ENCODE measurements at regions not wholly inside any gene's neighbourhood (a gene's known extent, or its start where the extent isn't known, plus 50 kb on each side); places are given as distances from the start of the nearest gene placed in this dataset.

DNA sequence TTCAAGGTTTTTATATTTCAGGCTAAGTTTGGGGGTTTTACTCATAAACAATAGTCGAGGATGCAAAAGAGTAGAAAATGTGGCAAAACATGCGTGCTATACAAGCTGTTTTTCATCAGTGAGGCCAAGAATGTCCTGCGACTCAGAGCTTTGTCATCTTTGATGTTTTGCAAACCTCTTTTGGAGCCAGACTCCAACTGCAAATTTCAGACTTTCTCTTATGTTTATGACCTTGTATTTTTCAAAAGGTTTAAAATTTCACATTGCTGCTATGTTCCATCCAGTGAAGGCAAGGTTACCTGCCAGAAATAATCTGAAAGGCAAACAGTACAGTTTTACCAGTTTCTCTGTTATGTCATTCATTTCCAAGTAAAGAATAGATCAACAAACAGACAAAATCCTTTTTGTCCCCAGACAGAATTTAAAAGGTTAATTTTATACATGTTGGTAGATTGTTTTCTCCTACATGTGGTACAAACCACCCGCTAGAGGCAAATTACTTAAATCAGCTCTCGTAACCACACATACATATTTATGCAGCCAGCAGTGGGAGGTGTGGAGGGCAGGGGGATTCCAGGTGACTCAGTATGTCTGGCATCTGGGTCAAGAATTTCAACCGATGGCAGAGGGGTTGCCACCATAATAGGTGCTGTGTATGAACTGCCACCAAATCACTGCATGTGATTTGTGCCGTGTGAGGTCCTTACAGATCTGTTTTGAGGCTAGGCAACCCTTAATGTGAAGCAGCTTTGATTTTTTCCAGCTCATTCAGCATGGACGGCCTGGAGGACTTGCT is 119.8 kb upstream of the CPM start:
- peaks cover 11 to 17% (median 17%) of the 10 kb centered on the region in 3 donors for H3K4me1 ChIP-seq
- FAIRE-seq, result no peak
- DNase-seq, result peak in 3 of 6 donors; percentile 35 to 60 (median 53)
- H3K27ac ChIP-seq, result peak overlapping the region; percentile 1 to 73 (median 48)
- TF ChIP-seq, protein P1, sequence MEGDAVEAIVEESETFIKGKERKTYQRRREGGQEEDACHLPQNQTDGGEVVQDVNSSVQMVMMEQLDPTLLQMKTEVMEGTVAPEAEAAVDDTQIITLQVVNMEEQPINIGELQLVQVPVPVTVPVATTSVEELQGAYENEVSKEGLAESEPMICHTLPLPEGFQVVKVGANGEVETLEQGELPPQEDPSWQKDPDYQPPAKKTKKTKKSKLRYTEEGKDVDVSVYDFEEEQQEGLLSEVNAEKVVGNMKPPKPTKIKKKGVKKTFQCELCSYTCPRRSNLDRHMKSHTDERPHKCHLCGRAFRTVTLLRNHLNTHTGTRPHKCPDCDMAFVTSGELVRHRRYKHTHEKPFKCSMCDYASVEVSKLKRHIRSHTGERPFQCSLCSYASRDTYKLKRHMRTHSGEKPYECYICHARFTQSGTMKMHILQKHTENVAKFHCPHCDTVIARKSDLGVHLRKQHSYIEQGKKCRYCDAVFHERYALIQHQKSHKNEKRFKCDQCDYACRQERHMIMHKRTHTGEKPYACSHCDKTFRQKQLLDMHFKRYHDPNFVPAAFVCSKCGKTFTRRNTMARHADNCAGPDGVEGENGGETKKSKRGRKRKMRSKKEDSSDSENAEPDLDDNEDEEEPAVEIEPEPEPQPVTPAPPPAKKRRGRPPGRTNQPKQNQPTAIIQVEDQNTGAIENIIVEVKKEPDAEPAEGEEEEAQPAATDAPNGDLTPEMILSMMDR (IDR thresholded peaks at IDR 0.05), result no peak
- intact Hi-C loops (cut with DNase I), result loop anchor here in 1 of 3 donors (10.0 kb wide), 1 partner anchor 158 kb away; no protein-coding TSS in a partner anchor
- no peaks in the 10 kb centered on the region for H3K27me3 ChIP-seq
- ATAC-seq, result peak; percentile 80 to 94 (median 90)
- 29 to 48% methylated on average over 8 of the region's 8 CpGs for WGBS, 2 donors
- H3K9me3 ChIP-seq, result no peaks in the 10 kb centered on the region
- H3K4me3 ChIP-seq, result no peak overlapping the region
- H3K36me3 ChIP-seq, result no peaks in the 10 kb centered on the region

DNA sequence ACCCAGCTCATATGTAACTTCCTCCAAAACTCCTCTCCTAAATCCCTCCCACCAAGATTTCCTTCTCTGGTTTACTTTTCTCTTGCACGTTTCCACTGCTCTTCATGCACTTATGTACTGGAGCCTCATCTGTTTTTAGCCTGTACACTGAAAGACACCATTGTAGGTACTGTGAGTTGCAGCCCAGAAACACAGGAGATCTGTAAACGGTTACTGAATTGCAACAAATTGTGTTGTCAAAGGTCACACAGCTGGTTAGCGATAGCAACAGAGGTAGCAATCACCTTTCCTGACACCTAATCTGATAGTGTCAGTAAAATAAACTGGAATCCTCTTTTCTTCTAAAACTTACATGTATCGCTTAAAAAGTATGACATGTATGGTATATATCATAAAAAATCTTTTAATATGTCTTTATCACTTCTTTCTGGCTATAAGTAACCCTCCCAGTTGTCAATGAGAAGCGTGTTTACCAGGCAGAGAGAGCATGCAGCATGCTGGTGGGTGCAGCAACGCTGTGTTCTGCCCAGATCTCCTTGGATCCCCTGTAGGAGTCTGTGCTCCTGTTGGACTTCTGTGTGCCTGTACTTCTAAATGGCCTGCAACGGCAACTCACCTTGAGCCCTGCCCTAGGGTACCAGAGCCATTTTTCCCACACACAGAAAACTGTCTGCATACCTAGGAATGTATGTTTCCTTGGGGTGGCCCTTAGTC is 121.5 kb upstream of the CPM start:
- intact Hi-C loops (cut with DNase I), result loop anchor here in 1 of 3 donors (10.0 kb wide), 1 partner anchor 160 kb away; no protein-coding TSS in a partner anchor
- TF ChIP-seq, protein P1 (IDR thresholded peaks at IDR 0.05), result no peak
- no peak for ATAC-seq
- Histone ChIP-seq H3K9me3 (no peaks in the 10 kb centered on the region), H3K27ac (no peak overlapping the region), H3K27me3 (no peaks in the 10 kb centered on the region), H3K4me3 (no peak overlapping the region), H3K36me3 (no peaks in the 10 kb centered on the region), H3K4me1 (peaks cover 11 to 17% (median 17%) of the 10 kb centered on the region in 3 donors)
- 77% methylated on average over 7 of the region's 7 CpGs for WGBS, 2 donors
- no peak for FAIRE-seq
- no peak for DNase-seq

DNA sequence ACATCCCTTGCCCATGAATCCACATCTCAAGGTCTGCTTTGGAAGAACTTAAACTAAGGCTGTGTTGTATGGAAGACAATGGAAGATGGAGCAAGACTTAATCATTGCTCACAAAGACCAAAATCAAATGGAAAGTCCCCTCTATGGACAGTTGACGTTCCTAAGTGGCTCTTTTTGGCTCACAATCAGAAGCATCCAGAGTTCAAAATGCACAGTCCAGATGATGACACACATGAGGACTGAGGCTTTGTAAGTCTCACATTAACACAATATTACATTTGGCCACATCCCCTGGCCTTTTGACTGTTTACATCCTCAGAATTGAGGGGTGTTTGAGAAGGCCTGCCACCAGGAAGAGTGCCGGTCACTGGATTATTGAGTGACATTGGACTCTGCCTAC is 122.3 kb upstream of the CPM start:
- no peak for DNase-seq
- intact Hi-C loops (cut with DNase I), result loop anchor here in 1 of 3 donors (10.0 kb wide), 1 partner anchor 160 kb away; no protein-coding TSS in a partner anchor
- no peaks in the 10 kb centered on the region for H3K9me3 ChIP-seq
- no peak for ATAC-seq
- TF ChIP-seq, protein P1 (IDR thresholded peaks at IDR 0.05), result no peak
- H3K36me3 ChIP-seq, result no peaks in the 10 kb centered on the region
- H3K27me3 ChIP-seq, result no peaks in the 10 kb centered on the region
- peaks cover 11 to 17% (median 17%) of the 10 kb centered on the region in 3 donors for H3K4me1 ChIP-seq
- no peak overlapping the region for H3K4me3 ChIP-seq
- WGBS, 2 donors, result 93 to 96% methylated on average over 2 of the region's 2 CpGs
- H3K27ac ChIP-seq, result no peak overlapping the region
- FAIRE-seq, result no peak

DNA sequence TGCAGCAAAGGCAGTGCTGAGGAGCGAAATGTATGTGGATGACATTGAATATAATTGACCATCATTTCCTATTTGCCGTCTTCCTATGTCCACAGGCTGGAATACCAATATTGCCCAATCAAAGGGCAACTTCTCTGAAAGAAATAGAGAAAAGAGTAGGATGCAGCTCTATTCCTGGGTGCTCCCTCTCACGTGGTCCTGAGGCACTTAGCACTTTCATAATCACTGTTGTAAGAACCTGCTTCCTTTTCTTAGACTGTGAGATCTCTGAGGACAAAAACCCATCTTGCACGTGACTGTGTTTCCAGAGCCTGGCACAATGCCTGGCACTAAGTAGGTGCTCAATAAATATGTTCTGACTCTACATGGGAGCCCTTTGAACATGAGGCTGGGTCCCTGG is 122.7 kb upstream of the CPM start:
- no peaks in the 10 kb centered on the region for H3K27me3 ChIP-seq
- no peak overlapping the region for H3K4me3 ChIP-seq
- H3K27ac ChIP-seq, result no peak overlapping the region
- no peak for DNase-seq
- WGBS, 2 donors, result 86 to 90% methylated on average over 4 of the region's 4 CpGs
- FAIRE-seq, result no peak
- H3K4me1 ChIP-seq, result peaks cover 11 to 17% (median 17%) of the 10 kb centered on the region in 3 donors
- TF ChIP-seq, protein P1 (IDR thresholded peaks at IDR 0.05), result no peak
- H3K36me3 ChIP-seq, result no peaks in the 10 kb centered on the region
- intact Hi-C loops (cut with DNase I), result loop anchor here in 1 of 3 donors (10.0 kb wide), 1 partner anchor 161 kb away; no protein-coding TSS in a partner anchor
- ATAC-seq, result no peak
- H3K9me3 ChIP-seq, result no peaks in the 10 kb centered on the region

Measured in pancreas (tissue), 10 donors.